Kidney epithelial cell (primary cell): ENCODE measurements at regions not wholly inside any gene's neighbourhood (a gene's known extent, or its start where the extent isn't known, plus 50 kb on each side); places are given as distances from the start of the nearest gene placed in this dataset.

Source experiments
- DNase-seq: peaks from one replicate; pipeline ENCODE4 v3.0.0-alpha.2; 2010; ENCODE audit warnings: low read depth
- H3K27me3 ChIP-seq: 2 replicates; pipeline ENCODE4 v1.6.0; 2011; ENCODE audit warnings: low read length; ENCODE audit not compliant: control insufficient read depth, insufficient read depth
- H3K36me3 ChIP-seq: 2 replicates; pipeline ENCODE4 v1.5.1; 2011; ENCODE audit warnings: low read length; ENCODE audit not compliant: control insufficient read depth, insufficient read depth
- H3K4me3 ChIP-seq: 2 replicates; pipeline ENCODE4 v1.5.1; 2011; ENCODE audit warnings: low read depth, mild to moderate bottlenecking, control low read depth, low read length
- TF ChIP-seq, protein P1 (sequence below): IDR thresholded peaks from 2 replicates; pipeline ENCODE4 v1.5.1; 2011; ENCODE audit warnings: mild to moderate bottlenecking, moderate library complexity, low read length, control low read depth, inconsistent platforms; ENCODE audit not compliant: insufficient read depth, poor library complexity, severe bottlenecking

DNA sequence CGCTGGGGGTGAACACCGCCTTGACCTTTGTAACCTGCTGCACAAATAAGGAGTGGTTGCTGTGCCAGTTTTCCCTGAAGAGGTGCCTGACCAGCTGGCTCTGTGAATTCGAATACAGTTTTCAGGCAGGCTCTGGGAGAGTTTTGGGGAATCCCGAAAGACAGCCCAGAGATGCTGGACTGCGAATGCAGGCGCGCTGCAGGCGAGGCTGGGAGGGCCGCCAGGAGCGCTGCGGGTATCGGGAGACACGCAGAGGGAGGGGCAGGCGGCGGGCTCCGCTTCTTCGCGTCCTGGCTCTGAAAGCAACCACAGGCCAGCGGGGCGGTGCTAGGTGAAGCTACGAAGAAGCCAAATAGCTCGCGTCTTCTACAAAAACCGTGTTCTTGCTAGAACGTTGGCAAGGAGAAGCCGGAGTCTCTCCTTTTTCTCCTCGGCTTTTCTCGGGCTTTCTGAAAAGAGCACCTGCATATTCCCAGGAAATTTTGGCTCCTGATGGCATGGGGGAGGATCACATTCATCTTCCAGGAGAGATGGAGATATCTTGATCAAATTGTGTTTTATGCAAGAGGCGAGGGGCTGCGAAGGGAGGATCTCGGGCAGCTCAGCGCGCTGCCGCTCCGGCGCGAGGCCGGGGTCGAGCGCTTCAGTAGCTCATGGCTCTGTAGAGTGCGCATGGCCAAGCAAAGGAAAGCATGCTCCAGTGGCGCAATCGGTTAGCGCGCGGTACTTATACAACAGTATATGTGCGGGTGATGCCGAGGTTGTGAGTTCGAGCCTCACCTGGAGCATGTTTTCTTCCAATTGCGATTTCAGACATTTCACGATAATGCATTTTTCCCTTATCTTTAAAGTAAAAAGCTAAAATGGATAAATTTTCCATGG lies 158.1 kb upstream of the ZNF184 start:
- peak overlapping the region; percentile 49 for H3K4me3 ChIP-seq
- no peaks in the 10 kb centered on the region for H3K36me3 ChIP-seq
- TF ChIP-seq, protein P1, sequence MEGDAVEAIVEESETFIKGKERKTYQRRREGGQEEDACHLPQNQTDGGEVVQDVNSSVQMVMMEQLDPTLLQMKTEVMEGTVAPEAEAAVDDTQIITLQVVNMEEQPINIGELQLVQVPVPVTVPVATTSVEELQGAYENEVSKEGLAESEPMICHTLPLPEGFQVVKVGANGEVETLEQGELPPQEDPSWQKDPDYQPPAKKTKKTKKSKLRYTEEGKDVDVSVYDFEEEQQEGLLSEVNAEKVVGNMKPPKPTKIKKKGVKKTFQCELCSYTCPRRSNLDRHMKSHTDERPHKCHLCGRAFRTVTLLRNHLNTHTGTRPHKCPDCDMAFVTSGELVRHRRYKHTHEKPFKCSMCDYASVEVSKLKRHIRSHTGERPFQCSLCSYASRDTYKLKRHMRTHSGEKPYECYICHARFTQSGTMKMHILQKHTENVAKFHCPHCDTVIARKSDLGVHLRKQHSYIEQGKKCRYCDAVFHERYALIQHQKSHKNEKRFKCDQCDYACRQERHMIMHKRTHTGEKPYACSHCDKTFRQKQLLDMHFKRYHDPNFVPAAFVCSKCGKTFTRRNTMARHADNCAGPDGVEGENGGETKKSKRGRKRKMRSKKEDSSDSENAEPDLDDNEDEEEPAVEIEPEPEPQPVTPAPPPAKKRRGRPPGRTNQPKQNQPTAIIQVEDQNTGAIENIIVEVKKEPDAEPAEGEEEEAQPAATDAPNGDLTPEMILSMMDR = peak; percentile 5
- H3K27me3 ChIP-seq = peaks cover 8% of the 10 kb centered on the region
- DNase-seq = no peak

DNA sequence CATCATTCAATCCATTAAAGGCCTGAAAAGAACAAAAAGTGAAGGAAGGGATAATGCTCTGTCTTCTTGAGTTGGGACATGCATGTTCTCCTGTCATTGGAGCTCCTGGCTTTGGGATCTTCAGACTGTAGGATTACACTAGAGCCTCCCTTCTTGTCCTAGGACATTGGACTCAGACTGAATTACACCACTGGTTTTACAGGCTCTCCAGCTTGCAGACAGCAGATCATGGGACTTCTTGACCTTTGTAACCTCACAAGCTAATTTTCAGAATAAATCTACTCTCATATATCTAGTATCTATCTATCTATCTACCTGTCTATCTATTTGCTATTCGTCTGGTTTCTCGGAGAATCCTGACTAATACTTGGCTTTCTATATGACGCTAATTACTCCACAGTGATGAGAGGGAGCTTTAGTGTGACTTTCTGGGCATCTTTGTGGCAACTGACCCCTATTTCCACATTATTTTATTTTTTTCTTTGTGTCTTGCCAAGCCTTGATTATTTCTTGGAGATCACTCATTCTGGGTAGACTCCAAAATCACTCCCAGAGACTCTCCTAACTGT lies 151.9 kb upstream of the ZNF184 start:
- no peaks in the 10 kb centered on the region for H3K36me3 ChIP-seq
- DNase-seq = no peak
- TF ChIP-seq, protein P1 = no peak
- H3K4me3 ChIP-seq = no peak overlapping the region
- no peaks in the 10 kb centered on the region for H3K27me3 ChIP-seq

DNA sequence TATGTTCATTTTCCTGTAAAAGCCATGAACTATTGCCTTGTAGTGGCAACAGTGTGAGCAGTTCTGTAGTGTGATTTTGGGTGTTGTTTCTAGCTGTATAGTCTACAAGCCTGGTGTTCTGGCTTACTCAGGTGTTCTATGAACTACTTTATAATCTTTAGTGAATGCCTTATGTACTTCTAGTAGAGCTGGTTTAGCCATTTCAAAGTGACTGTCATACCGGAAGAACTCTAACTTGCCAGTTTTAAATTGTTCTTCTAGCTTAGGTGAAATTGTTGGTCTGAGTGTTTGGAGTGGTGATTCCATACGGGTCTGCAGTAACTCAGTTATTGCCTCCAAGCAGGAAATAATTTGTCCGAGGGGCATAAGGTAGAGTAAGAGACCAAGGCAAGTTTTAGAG lies 150.2 kb upstream of the ZNF184 start:
- Histone ChIP-seq H3K36me3 (no peaks in the 10 kb centered on the region), H3K4me3 (no peak overlapping the region), H3K27me3 (no peaks in the 10 kb centered on the region)
- DNase-seq = no peak
- TF ChIP-seq, protein P1 = no peak

DNA sequence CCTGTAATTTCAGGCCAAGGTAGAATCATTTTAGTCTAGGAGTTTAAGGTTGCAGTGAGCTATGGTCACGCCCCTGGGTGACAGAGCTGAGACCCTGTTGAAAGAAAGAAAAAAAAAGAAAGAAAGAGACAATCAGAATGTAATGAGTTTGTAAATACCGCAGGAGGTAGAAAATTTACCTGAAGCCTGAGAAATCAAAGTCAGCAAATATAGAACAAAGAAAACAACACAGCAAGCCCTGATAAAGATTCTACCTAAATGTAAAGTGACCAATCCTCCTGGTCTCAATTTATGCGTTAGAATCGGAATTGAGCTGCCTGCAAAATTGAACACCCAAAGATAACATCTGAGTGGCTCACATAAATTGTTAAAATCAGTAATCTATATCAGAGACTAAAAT lies 146.5 kb upstream of the ZNF184 start:
- no peak overlapping the region for H3K4me3 ChIP-seq
- no peak for DNase-seq
- TF ChIP-seq, protein P1 = no peak
- no peaks in the 10 kb centered on the region for H3K27me3 ChIP-seq
- H3K36me3 ChIP-seq = no peaks in the 10 kb centered on the region

DNA sequence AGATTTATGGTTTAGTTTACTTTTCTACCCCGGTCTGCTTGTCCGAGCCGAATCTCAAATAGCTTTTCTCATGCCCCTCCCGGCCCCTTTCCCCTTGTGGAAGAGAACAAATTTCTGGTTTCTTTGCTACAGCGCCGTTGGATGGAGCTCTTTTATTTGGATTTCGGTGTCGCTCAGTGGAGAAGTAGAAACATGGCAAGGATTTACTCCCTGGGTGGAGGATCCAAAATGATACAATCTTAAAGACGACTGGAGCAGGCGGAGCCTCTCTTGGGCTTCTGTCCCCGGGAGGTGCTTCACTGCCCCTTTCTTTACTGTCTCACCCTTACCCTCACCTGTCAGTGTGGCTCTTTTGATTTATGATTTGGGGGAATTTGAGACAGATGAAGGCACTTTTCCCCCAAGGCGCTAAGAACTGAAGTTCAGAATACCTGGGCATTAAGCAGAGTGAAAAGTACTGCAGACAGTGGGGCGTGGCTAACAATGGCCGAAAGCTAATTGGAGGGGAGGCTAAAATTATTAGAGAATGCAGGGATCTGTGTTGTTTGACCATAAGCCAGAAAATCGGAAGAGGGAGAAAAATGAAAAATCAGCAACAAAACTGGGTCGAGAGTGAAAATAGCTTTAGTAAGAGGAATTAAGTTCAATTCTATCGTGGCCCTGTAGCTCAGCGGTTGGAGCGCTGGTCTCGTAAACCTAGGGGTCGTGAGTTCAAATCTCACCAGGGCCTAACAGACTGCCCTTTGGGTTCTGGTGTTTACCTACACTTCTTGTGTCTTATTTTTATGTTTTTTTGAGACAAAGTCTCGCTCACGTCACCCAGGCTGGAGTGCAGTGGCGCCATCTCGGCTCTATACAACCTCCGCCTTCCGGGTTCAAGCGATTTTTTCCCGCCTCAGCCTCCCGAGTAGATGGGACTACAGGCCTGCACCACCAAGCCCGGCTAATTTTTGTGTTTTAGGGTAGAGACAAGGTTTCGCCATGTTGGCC lies 145.1 kb upstream of the ZNF184 start:
- TF ChIP-seq, protein P1 = no peak
- no peak for DNase-seq
- Histone ChIP-seq H3K36me3 (no peaks in the 10 kb centered on the region), H3K27me3 (no peaks in the 10 kb centered on the region), H3K4me3 (peak overlapping the region; percentile 43)
